ENCODE measurements at regions not wholly inside any gene's neighbourhood (a gene's known extent, or its start where the extent isn't known, plus 50 kb on each side); places are given as distances from the start of the nearest gene placed in this dataset.

DNA sequence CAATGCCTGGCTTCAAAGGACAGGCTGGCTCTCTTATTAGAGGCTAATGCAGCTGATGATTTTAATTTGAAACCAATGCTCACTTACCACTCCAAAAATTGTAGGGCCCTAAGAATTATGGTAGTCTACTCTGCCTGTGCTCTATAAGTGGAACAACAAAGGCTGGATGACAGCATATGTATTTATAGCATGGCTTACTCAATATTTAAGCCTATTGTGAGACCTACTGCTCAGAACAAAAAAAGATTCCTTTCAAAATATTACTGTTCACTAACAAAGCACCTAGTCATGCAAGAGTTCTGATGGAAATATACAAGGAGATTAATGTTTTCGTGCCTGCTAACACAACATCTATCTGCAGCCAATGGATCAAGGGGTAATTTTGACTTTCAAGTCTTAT, 73.8 kb upstream of the DUSP10 start:
- TF ChIP-seq RAD21 (conservative IDR thresholded peaks at IDR 0.05): no peak
- TF ChIP-seq, protein P1, sequence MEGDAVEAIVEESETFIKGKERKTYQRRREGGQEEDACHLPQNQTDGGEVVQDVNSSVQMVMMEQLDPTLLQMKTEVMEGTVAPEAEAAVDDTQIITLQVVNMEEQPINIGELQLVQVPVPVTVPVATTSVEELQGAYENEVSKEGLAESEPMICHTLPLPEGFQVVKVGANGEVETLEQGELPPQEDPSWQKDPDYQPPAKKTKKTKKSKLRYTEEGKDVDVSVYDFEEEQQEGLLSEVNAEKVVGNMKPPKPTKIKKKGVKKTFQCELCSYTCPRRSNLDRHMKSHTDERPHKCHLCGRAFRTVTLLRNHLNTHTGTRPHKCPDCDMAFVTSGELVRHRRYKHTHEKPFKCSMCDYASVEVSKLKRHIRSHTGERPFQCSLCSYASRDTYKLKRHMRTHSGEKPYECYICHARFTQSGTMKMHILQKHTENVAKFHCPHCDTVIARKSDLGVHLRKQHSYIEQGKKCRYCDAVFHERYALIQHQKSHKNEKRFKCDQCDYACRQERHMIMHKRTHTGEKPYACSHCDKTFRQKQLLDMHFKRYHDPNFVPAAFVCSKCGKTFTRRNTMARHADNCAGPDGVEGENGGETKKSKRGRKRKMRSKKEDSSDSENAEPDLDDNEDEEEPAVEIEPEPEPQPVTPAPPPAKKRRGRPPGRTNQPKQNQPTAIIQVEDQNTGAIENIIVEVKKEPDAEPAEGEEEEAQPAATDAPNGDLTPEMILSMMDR (IDR thresholded peaks at IDR 0.05; ENCODE audit: poor library complexity, severe bottlenecking): no peak
- TF ChIP-seq POLR2AphosphoS5 (IDR thresholded peaks at IDR 0.05): no peak
- no peak for TF ChIP-seq MXI1 (conservative IDR thresholded peaks at IDR 0.05; ENCODE audit: poor library complexity, severe bottlenecking)

Data from neural cell (in vitro differentiated cells).